NCI-H2171 (cell line): ENCODE measurements at regions not wholly inside any gene's neighbourhood (a gene's known extent, or its start where the extent isn't known, plus 50 kb on each side); places are given as distances from the start of the nearest gene placed in this dataset.

ENCODE experiments used
- DNase-seq: peaks from one replicate; lab custom pipeline; 2025; lab: John Stamatoyannopoulos, UW

- no peak for DNase-seq
These were observed 460.2 kb upstream of the FAT1 start for GRCh38 chr4:187183826-187184225.

- no peak for DNase-seq
These were observed 460.9 kb upstream of the FAT1 start for GRCh38 chr4:187184508-187184907.

GRCh38 chr4:187188118-187188517 is 464.5 kb upstream of the FAT1 start:
- no peak for DNase-seq

GRCh38 chr4:187188741-187189140 is 465.1 kb upstream of the FAT1 start:
- no peak for DNase-seq

- no peak for DNase-seq
These were observed 466.7 kb upstream of the FAT1 start for GRCh38 chr4:187190390-187190789.

- DNase-seq = no peak
These were observed 468.0 kb upstream of the FAT1 start for GRCh38 chr4:187191676-187192075.

GRCh38 chr4:187192266-187192665 is 468.6 kb upstream of the FAT1 start:
- DNase-seq = no peak

- no peak for DNase-seq
These were observed 469.5 kb upstream of the FAT1 start for GRCh38 chr4:187193141-187193540.

GRCh38 chr4:187204389-187204918 is 480.8 kb upstream of the FAT1 start:
- no peak for DNase-seq

- no peak for DNase-seq
These were observed 484.3 kb upstream of the FAT1 start for GRCh38 chr4:187207931-187208330.

- DNase-seq = no peak
These were observed 485.0 kb upstream of the FAT1 start for GRCh38 chr4:187208651-187209050.

- DNase-seq = no peak
These were observed 486.4 kb upstream of the FAT1 start for GRCh38 chr4:187209921-187210613.

- DNase-seq = no peak
These were observed 488.9 kb upstream of the FAT1 start for GRCh38 chr4:187212446-187213080.

- no peak for DNase-seq
These were observed 491.8 kb upstream of the FAT1 start for GRCh38 chr4:187215438-187215837.

GRCh38 chr4:187218705-187219245 is 495.1 kb upstream of the FAT1 start:
- DNase-seq = no peak

GRCh38 chr4:187224560-187224959 is 500.9 kb upstream of the FAT1 start:
- no peak for DNase-seq

GRCh38 chr4:187227907-187228704 is 504.4 kb upstream of the FAT1 start:
- DNase-seq = no peak

GRCh38 chr4:187232196-187232595 is 508.5 kb upstream of the FAT1 start:
- DNase-seq = no peak

- DNase-seq = no peak
These were observed 509.1 kb upstream of the FAT1 start for GRCh38 chr4:187232796-187233195.

GRCh38 chr4:187235456-187236170 is 512.0 kb upstream of the FAT1 start:
- no peak for DNase-seq

- DNase-seq = no peak
These were observed 512.7 kb upstream of the FAT1 start for GRCh38 chr4:187236209-187236890.
